H1 (cell line): ENCODE measurements at regions not wholly inside any gene's neighbourhood (a gene's known extent, or its start where the extent isn't known, plus 50 kb on each side); places are given as distances from the start of the nearest gene placed in this dataset.

Experiments
- CTCF ChIA-PET: fragments of 300-600 bp; sonication (Branson Sonifier 250); formaldehyde crosslinking; loops from one replicate; lab custom pipeline; 2021; ENCODE audit not compliant: partially characterized antibody; lab: Charles Lee
- POLR2A ChIA-PET: fragments of 300-600 bp; sonication (Branson Sonifier 250); formaldehyde crosslinking; loops from one replicate; lab custom pipeline; 2021; ENCODE audit warnings: inconsistent platforms; ENCODE audit not compliant: partially characterized antibody; lab: Charles Lee
- DNase-seq, 2 experiments: peaks; one replicate each; pipeline versions ENCODE4 v3.0.0 to v3.0.0-alpha.2; 2010 to 2022; ENCODE audit warnings: low spot score in 2 of 2, low read depth in 1 of 2, mixed read lengths in 1 of 2
- FAIRE-seq: peaks from 2 replicates; lab custom pipeline; 2011; peaks lifted over from hg19 to GRCh38; lab: Jason Lieb, UNC
- H2AFZ ChIP-seq: 2 replicates; pipeline ENCODE4 v1.8.1; 2012; ENCODE audit warnings: low read length, inconsistent platforms
- H2AK5ac ChIP-seq: 2 replicates; pipeline ENCODE4 v1.6.1; 2013; ENCODE audit warnings: low read depth, low read length
- H2BK120ac ChIP-seq: replicated peaks from 2 replicates; pipeline ENCODE3; 2013; ENCODE audit warnings: low read depth, low read length, inconsistent platforms
- H2BK12ac ChIP-seq: 2 replicates; pipeline ENCODE4 v1.6.1; 2013; ENCODE audit warnings: low read depth, low read length
- H2BK15ac ChIP-seq: 2 replicates; pipeline ENCODE4 v1.6.1; 2013; ENCODE audit warnings: low read length
- H2BK20ac ChIP-seq: 2 replicates; pipeline ENCODE4 v1.6.1; 2013; ENCODE audit warnings: low read length
- H2BK5ac ChIP-seq: 2 replicates; pipeline ENCODE4 v1.6.1; 2013; ENCODE audit warnings: low read depth, low read length
- H3K14ac ChIP-seq: 2 replicates; pipeline ENCODE4 v1.6.1; 2013; ENCODE audit warnings: inconsistent platforms; ENCODE audit not compliant: insufficient read length
- H3K18ac ChIP-seq: 2 replicates; pipeline ENCODE4 v1.6.1; 2013; ENCODE audit warnings: low read length; ENCODE audit errors: extremely low read depth
- H3K23ac ChIP-seq: 2 replicates; pipeline ENCODE4 v1.6.1; 2013; ENCODE audit warnings: inconsistent platforms; ENCODE audit not compliant: insufficient read length
- H3K23me2 ChIP-seq: 2 replicates; pipeline ENCODE4 v1.6.1; 2013; ENCODE audit warnings: low read depth, low read length
- H3K27ac ChIP-seq: 2 replicates; pipeline ENCODE4 v1.6.1; 2011; ENCODE audit warnings: low read depth, low read length, inconsistent platforms
- H3K27me3 ChIP-seq, 4 experiments: replicated peaks in 1 of 4; 1 replicate in 1 of 4; 2 replicates in 3 of 4; pipeline versions ENCODE4 v1.6.1 to v1.8.1; 2011 to 2013; ENCODE audit warnings: low read length in 3 of 4, mild to moderate bottlenecking in 3 of 4, inconsistent platforms in 2 of 4, mixed read lengths in 2 of 4, moderate library complexity in 1 of 4; ENCODE audit not compliant: control insufficient read depth in 3 of 4, insufficient read depth in 3 of 4; ENCODE audit errors: extremely low read depth in 1 of 4
- H3K36me3 ChIP-seq, 4 experiments: 2 replicates each; pipeline versions ENCODE4 v1.6.1 to v1.8.1; 2011 to 2013; ENCODE audit warnings: mild to moderate bottlenecking in 4 of 4, low read length in 3 of 4, moderate library complexity in 2 of 4, control low read depth in 1 of 4, inconsistent platforms in 1 of 4; ENCODE audit not compliant: insufficient read depth in 4 of 4, control insufficient read depth in 2 of 4
- H3K4ac ChIP-seq: replicated peaks from 2 replicates; pipeline ENCODE3; 2013; ENCODE audit warnings: low read length, low read depth, mixed read lengths, inconsistent platforms; ENCODE audit not compliant: insufficient read length
- H3K4me1 ChIP-seq, 4 experiments: replicated peaks in 1 of 4; 1 replicate in 1 of 4; 2 replicates in 3 of 4; pipeline versions ENCODE4 v1.6.1 to v1.8.1; 2011 to 2013; ENCODE audit warnings: low read length in 3 of 4, inconsistent platforms in 2 of 4, mixed read lengths in 1 of 4; ENCODE audit not compliant: insufficient read depth in 4 of 4, control insufficient read depth in 3 of 4
- H3K4me2 ChIP-seq, 2 experiments: 2 replicates each; pipeline versions ENCODE4 v1.6.1 to v1.8.1; 2011 to 2013; ENCODE audit warnings: low read depth in 2 of 2, low read length in 2 of 2, control low read depth in 1 of 2, inconsistent platforms in 1 of 2, mild to moderate bottlenecking in 1 of 2; ENCODE audit not compliant: insufficient read depth in 1 of 2
- H3K4me3 ChIP-seq, 4 experiments: fragments of 200-600, 300-600 bp in 1 of 4; sonication (generic), shearing (Covaris generic), sonication (Bioruptor Twin) in 1 of 4; 2 replicates each; pipeline versions ENCODE4 v1.5.1 to v1.8.1; 2011 to 2016; ENCODE audit warnings: low read length in 4 of 4, low read depth in 3 of 4, control low read depth in 2 of 4, inconsistent platforms in 2 of 4, mild to moderate bottlenecking in 2 of 4, mixed read lengths in 1 of 4, moderate library complexity in 1 of 4; ENCODE audit not compliant: insufficient read depth in 2 of 4; ENCODE audit errors: extremely low read depth in 1 of 4
- H3K56ac ChIP-seq: replicated peaks from 2 replicates; pipeline ENCODE3; 2013; ENCODE audit warnings: low read depth, mild to moderate bottlenecking, mixed read lengths, low read length, inconsistent platforms; ENCODE audit not compliant: insufficient read length
- H3K79me1 ChIP-seq: 2 replicates; pipeline ENCODE4 v1.6.1; 2013; ENCODE audit warnings: low read depth, low read length, control low read depth
- H3K79me2 ChIP-seq, 2 experiments: 2 replicates each; pipeline versions ENCODE4 v1.6.1 to v1.8.1; 2012 to 2013; ENCODE audit warnings: low read length in 2 of 2, mild to moderate bottlenecking in 2 of 2, inconsistent platforms in 1 of 2; ENCODE audit not compliant: insufficient read depth in 2 of 2, control insufficient read depth in 1 of 2
- H3K9ac ChIP-seq, 4 experiments: replicated peaks in 1 of 4; 1 replicate in 1 of 4; 2 replicates in 3 of 4; pipeline versions ENCODE4 v1.6.1 to v1.8.1; 2011 to 2013; ENCODE audit warnings: low read depth in 3 of 4, low read length in 3 of 4, control low read depth in 2 of 4, mild to moderate bottlenecking in 2 of 4, moderate library complexity in 2 of 4, inconsistent platforms in 1 of 4; ENCODE audit errors: extremely low read depth in 1 of 4
- H3K9me3 ChIP-seq, 2 experiments: 2 replicates each; pipeline versions ENCODE4 v1.6.1 to v1.8.1; 2012 to 2013; ENCODE audit warnings: mild to moderate bottlenecking in 2 of 2, moderate library complexity in 2 of 2, control low read depth in 1 of 2, inconsistent platforms in 1 of 2, low read depth in 1 of 2, low read length in 1 of 2, mixed read lengths in 1 of 2; ENCODE audit not compliant: insufficient read depth in 2 of 2
- H4K20me1 ChIP-seq, 2 experiments: replicated peaks in 1 of 2; 2 replicates each; pipeline versions ENCODE3 to v1.8.1; 2011 to 2013; ENCODE audit warnings: inconsistent platforms in 2 of 2, low read length in 2 of 2, mild to moderate bottlenecking in 1 of 2; ENCODE audit not compliant: insufficient read depth in 2 of 2, control insufficient read depth in 1 of 2
- H4K5ac ChIP-seq: 2 replicates; pipeline ENCODE4 v1.6.1; 2013; ENCODE audit warnings: low read length, low read depth, mixed read lengths, inconsistent platforms; ENCODE audit not compliant: insufficient read length
- H4K8ac ChIP-seq: 2 replicates; pipeline ENCODE4 v1.8.0; 2013; ENCODE audit warnings: mild to moderate bottlenecking, moderate library complexity, low read length, inconsistent platforms; ENCODE audit not compliant: insufficient read depth; ENCODE audit errors: extremely low read depth
- H4K91ac ChIP-seq: replicated peaks from 2 replicates; pipeline ENCODE3; 2013; ENCODE audit warnings: low read length, mixed read lengths, inconsistent platforms; ENCODE audit not compliant: insufficient read length
- KDM1A ChIP-seq: fragments of 200-600, 300-600 bp; sonication (generic); IDR thresholded peaks from 2 replicates; pipeline ENCODE4 v1.7.1; 2016; ENCODE audit warnings: mild to moderate bottlenecking, low read length, borderline replicate concordance
- SP4 ChIP-seq: IDR thresholded peaks from 2 replicates; pipeline ENCODE4 v1.6.1; 2012; ENCODE audit warnings: low read length, inconsistent platforms
- WGBS, 2 experiments: shearing (Covaris generic) in 1 of 2; methylation state at CpG; one replicate each; pipeline versions ENCODE4 v1.1.6 to v1.1.7; 2013 to 2015; ENCODE audit warnings: low lambda C conversion rate in 2 of 2, mixed read lengths in 2 of 2, inconsistent platforms in 1 of 2, low coverage in 1 of 2, missing lambda C conversion rate in 1 of 2; ENCODE audit not compliant: insufficient replicate concordance in 2 of 2, insufficient coverage in 1 of 2, insufficient read length in 1 of 2; ENCODE audit errors: extremely low coverage in 1 of 2, missing lambda C conversion rate in 1 of 2; 5-methylcytosine and 5-hydroxymethylcytosine counted together

GRCh38 chr12:77210724-77211123 is 145.4 kb upstream of the E2F7 start:
- no peak overlapping the region for H2AK5ac ChIP-seq
- no peaks in the 10 kb centered on the region for H3K79me1 ChIP-seq
- DNase-seq (no peak), FAIRE-seq (no peak)
- no peaks in the 10 kb centered on the region for H3K36me3 ChIP-seq
- H4K20me1 ChIP-seq, result no peaks in the 10 kb centered on the region
- no peaks in the 10 kb centered on the region for H3K79me2 ChIP-seq
- no peaks in the 10 kb centered on the region for H3K23me2 ChIP-seq
- H2BK15ac ChIP-seq, result no peak overlapping the region
- CTCF ChIA-PET, result no interaction called here
- H3K4me2 ChIP-seq, result no peak overlapping the region
- no peak overlapping the region for H4K91ac ChIP-seq
- no peaks in the 10 kb centered on the region for H3K4me1 ChIP-seq
- no peak overlapping the region for H3K4me3 ChIP-seq
- no peak overlapping the region for H2AFZ ChIP-seq
- H3K4ac ChIP-seq, result no peak overlapping the region
- no peak overlapping the region for H3K23ac ChIP-seq
- no peak overlapping the region for H4K5ac ChIP-seq
- H2BK20ac ChIP-seq, result no peak overlapping the region
- H2BK12ac ChIP-seq, result no peak overlapping the region
- no peak overlapping the region for H4K8ac ChIP-seq
- POLR2A ChIA-PET, result no interaction called here
- H3K9me3 ChIP-seq, result peaks cover 0 to 8% of the 10 kb centered on the region in 2 experiments; a peak in 2 of 4 replicates
- no peak overlapping the region for H3K14ac ChIP-seq
- no peak overlapping the region for H3K56ac ChIP-seq
- WGBS, 2 experiments, result 94% methylated on average over 1 of the region's 1 CpG; no CpG with 5 or more reads in 1 of the 2 experiments
- no peak overlapping the region for H3K18ac ChIP-seq
- H2BK5ac ChIP-seq, result no peak overlapping the region
- H2BK120ac ChIP-seq, result no peak overlapping the region
- TF ChIP-seq KDM1A (0 out of 2 replicates have a peak, but pooled peaks have one; percentile 20), SP4 (no peak)
- no peaks in the 10 kb centered on the region for H3K27me3 ChIP-seq
- no peak overlapping the region for H3K27ac ChIP-seq
- no peak overlapping the region for H3K9ac ChIP-seq
